ENCODE measurements at regions not wholly inside any gene's neighbourhood (a gene's known extent, or its start where the extent isn't known, plus 50 kb on each side); places are given as distances from the start of the nearest gene placed in this dataset.

- Histone ChIP-seq H3K4me3 (IDR thresholded peaks at IDR 0.05; ENCODE audit: insufficient read depth, low read depth, low read length) (no peak overlapping the region), H3K36me3 (ENCODE audit: insufficient read depth) (no peaks in the 10 kb centered on the region), H3K4me1 (ENCODE audit: low read depth, poor library complexity, severe bottlenecking) (peaks cover 15% of the 10 kb centered on the region), H2AFZ (ENCODE audit: low read depth) (no peak overlapping the region), H4K20me1 (ENCODE audit: insufficient read depth) (no peaks in the 10 kb centered on the region), H3K27me3 (ENCODE audit: insufficient read depth, low read depth) (no peaks in the 10 kb centered on the region), H3K79me2 (ENCODE audit: insufficient read depth, low read depth) (no peaks in the 10 kb centered on the region), H3K27ac (no peak overlapping the region), H3K9ac (no peak overlapping the region), H3K4me2 (no peak overlapping the region)
- no peak for TF ChIP-seq CTCF (conservative IDR thresholded peaks at IDR 0.05; ENCODE audit: low read depth, low read length)
Measured at GRCh38 chr15:31172606-31173005, 71.1 kb upstream of the TRPM1 start.

GRCh38 chr15:31173790-31174450, 72.4 kb upstream of the TRPM1 start:
- Histone ChIP-seq H3K36me3 (ENCODE audit: insufficient read depth) (no peaks in the 10 kb centered on the region), H3K9ac (no peak overlapping the region), H3K79me2 (ENCODE audit: insufficient read depth, low read depth) (no peaks in the 10 kb centered on the region), H3K4me2 (no peak overlapping the region), H3K27ac (no peak overlapping the region), H3K4me3 (IDR thresholded peaks at IDR 0.05; ENCODE audit: insufficient read depth, low read depth, low read length) (no peak overlapping the region), H4K20me1 (ENCODE audit: insufficient read depth) (no peaks in the 10 kb centered on the region), H3K27me3 (ENCODE audit: insufficient read depth, low read depth) (no peaks in the 10 kb centered on the region), H2AFZ (ENCODE audit: low read depth) (no peak overlapping the region), H3K4me1 (ENCODE audit: low read depth, poor library complexity, severe bottlenecking) (peaks cover 18% of the 10 kb centered on the region)
- TF ChIP-seq CTCF (conservative IDR thresholded peaks at IDR 0.05; ENCODE audit: low read depth, low read length), result no peak

GRCh38 chr15:31175484-31175883, 74.0 kb upstream of the TRPM1 start:
- no peaks in the 10 kb centered on the region for H4K20me1 ChIP-seq (ENCODE audit: insufficient read depth)
- TF ChIP-seq CTCF (conservative IDR thresholded peaks at IDR 0.05; ENCODE audit: low read depth, low read length), result no peak
- H3K4me3 ChIP-seq (IDR thresholded peaks at IDR 0.05; ENCODE audit: insufficient read depth, low read depth, low read length), result no peak overlapping the region
- no peak overlapping the region for H3K27ac ChIP-seq
- no peak overlapping the region for H3K9ac ChIP-seq
- H3K79me2 ChIP-seq (ENCODE audit: insufficient read depth, low read depth), result no peaks in the 10 kb centered on the region
- peaks cover 34% of the 10 kb centered on the region for H3K4me1 ChIP-seq (ENCODE audit: low read depth, poor library complexity, severe bottlenecking)
- no peak overlapping the region for H2AFZ ChIP-seq (ENCODE audit: low read depth)
- no peaks in the 10 kb centered on the region for H3K27me3 ChIP-seq (ENCODE audit: insufficient read depth, low read depth)
- no peak overlapping the region for H3K4me2 ChIP-seq
- H3K36me3 ChIP-seq (ENCODE audit: insufficient read depth), result no peaks in the 10 kb centered on the region

- no peak for TF ChIP-seq CTCF (conservative IDR thresholded peaks at IDR 0.05; ENCODE audit: low read depth, low read length)
- Histone ChIP-seq H3K9ac (no peak overlapping the region), H3K27me3 (ENCODE audit: insufficient read depth, low read depth) (no peaks in the 10 kb centered on the region), H2AFZ (ENCODE audit: low read depth) (no peak overlapping the region), H3K4me2 (no peak overlapping the region), H3K4me1 (ENCODE audit: low read depth, poor library complexity, severe bottlenecking) (peaks cover 39% of the 10 kb centered on the region), H3K79me2 (ENCODE audit: insufficient read depth, low read depth) (no peaks in the 10 kb centered on the region), H3K4me3 (IDR thresholded peaks at IDR 0.05; ENCODE audit: insufficient read depth, low read depth, low read length) (no peak overlapping the region), H3K27ac (no peak overlapping the region), H3K36me3 (ENCODE audit: insufficient read depth) (no peaks in the 10 kb centered on the region), H4K20me1 (ENCODE audit: insufficient read depth) (no peaks in the 10 kb centered on the region)
Measured at GRCh38 chr15:31177951-31178350, 76.4 kb upstream of the TRPM1 start.
